Lung (tissue), 11 donors: ENCODE measurements at regions not wholly inside any gene's neighbourhood (a gene's known extent, or its start where the extent isn't known, plus 50 kb on each side); places are given as distances from the start of the nearest gene placed in this dataset.
A peak's percentile ranks its signal among the peaks of the same experiment; 100 is the strongest.

Experiments used
- ATAC-seq: fragments of 200-7000 bp; cut with Tn5 transposase; one replicate; pipeline ENCODE4 v1.9.1; 2020; ENCODE audit warnings: moderate number of reproducible peaks; ENCODE audit not compliant: insufficient read depth, low FRiP score
- DNase-seq, 3 donors: peaks; one replicate each; pipeline ENCODE4 v3.0.0-alpha.2; 2013 to 2017
- H3K27ac ChIP-seq, 2 donors: one replicate each; pipeline ENCODE4 v1.5.1; 2013; ENCODE audit warnings: mild to moderate bottlenecking in 2 of 2, moderate library complexity in 2 of 2, control low read depth in 1 of 2, inconsistent platforms in 1 of 2, low read depth in 1 of 2, low read length in 1 of 2
- H3K27me3 ChIP-seq, 3 donors: one replicate each; pipeline ENCODE4 v1.5.1; 2013; ENCODE audit warnings: low read length in 2 of 3; ENCODE audit not compliant: control insufficient read depth in 3 of 3, insufficient read depth in 3 of 3
- H3K36me3 ChIP-seq, 4 donors: one replicate each; pipeline ENCODE4 v1.5.1; 2013; ENCODE audit warnings: low read length in 4 of 4, mild to moderate bottlenecking in 1 of 4, moderate library complexity in 1 of 4; ENCODE audit not compliant: control insufficient read depth in 4 of 4, insufficient read depth in 4 of 4
- H3K4me1 ChIP-seq, 5 donors: one replicate each; pipeline ENCODE4 v1.5.1; 2013; ENCODE audit warnings: low read length in 5 of 5, mild to moderate bottlenecking in 2 of 5, moderate library complexity in 1 of 5; ENCODE audit not compliant: control insufficient read depth in 5 of 5, insufficient read depth in 5 of 5
- H3K4me3 ChIP-seq: one replicate; pipeline ENCODE4 v1.5.1; 2013; ENCODE audit warnings: mild to moderate bottlenecking, control low read depth, moderate library complexity
- H3K9ac ChIP-seq, 2 donors: one replicate each; pipeline ENCODE4 v1.5.1; 2013; ENCODE audit warnings: low read length in 2 of 2, control low read depth in 1 of 2; ENCODE audit not compliant: insufficient read depth in 1 of 2
- H3K9me3 ChIP-seq, 4 donors: one replicate each; pipeline ENCODE4 v1.5.1; 2013; ENCODE audit warnings: low read length in 3 of 4, mild to moderate bottlenecking in 1 of 4, moderate library complexity in 1 of 4; ENCODE audit not compliant: control insufficient read depth in 4 of 4, insufficient read depth in 3 of 4
- CTCF ChIP-seq: IDR thresholded peaks from 2 replicates; pipeline ENCODE4 v1.5.1; 2012; ENCODE audit warnings: mild to moderate bottlenecking; ENCODE audit errors: control extremely low read depth, extremely low read depth
- WGBS, 2 donors: extraction: QIAGEN DNeasy Blood & Tissue Kit; methylation state at CpG; one replicate each; pipeline ENCODE4 v1.1.7; 2013; 5-methylcytosine and 5-hydroxymethylcytosine counted together
- donor health status: control.
- donor health status: control.
- donor health status: Bipolar disorder and iron deficiency.
- donor health status: healthy.
- donor health status: DM: yes; HTN: yes; CAD: no.

GRCh38 chr7:42611289-42611928 is 300.5 kb downstream of the C7orf25 start:
- no peaks in the 10 kb centered on the region for H3K9me3 ChIP-seq
- H3K9ac ChIP-seq, result no peak overlapping the region
- no peaks in the 10 kb centered on the region for H3K27me3 ChIP-seq
- WGBS, 2 donors, result 78 to 83% methylated on average over 7 of the region's 7 CpGs
- no peak for ATAC-seq
- no peak for TF ChIP-seq CTCF
- peaks cover 0 to 5% (median 0%) of the 10 kb centered on the region in 5 donors for H3K4me1 ChIP-seq
- DNase-seq, result no peak
- H3K4me3 ChIP-seq, result no peak overlapping the region
- no peaks in the 10 kb centered on the region for H3K36me3 ChIP-seq
- H3K27ac ChIP-seq, result no peak overlapping the region

GRCh38 chr7:42606193-42606905 is 305.5 kb downstream of the C7orf25 start:
- H3K4me1 ChIP-seq, result peaks cover 0 to 12% (median 0%) of the 10 kb centered on the region in 5 donors
- ATAC-seq (no peak), DNase-seq (peak in 2 of 3 donors; percentile 47 to 48)
- no peaks in the 10 kb centered on the region for H3K9me3 ChIP-seq
- H3K27me3 ChIP-seq, result no peaks in the 10 kb centered on the region
- 56 to 70% methylated on average over 3 of the region's 3 CpGs for WGBS, 2 donors
- TF ChIP-seq CTCF, result no peak
- no peaks in the 10 kb centered on the region for H3K36me3 ChIP-seq
- H3K4me3 ChIP-seq, result no peak overlapping the region
- H3K27ac ChIP-seq, result no peak overlapping the region
- no peak overlapping the region for H3K9ac ChIP-seq

GRCh38 chr7:42605406-42606192 is 306.3 kb downstream of the C7orf25 start:
- H3K27me3 ChIP-seq, result no peaks in the 10 kb centered on the region
- ATAC-seq (no peak), DNase-seq (peak; percentile 28 to 72 (median 45))
- peak overlapping the region in 1 of 2 donors; percentile 53 for H3K9ac ChIP-seq
- no peaks in the 10 kb centered on the region for H3K9me3 ChIP-seq
- peaks cover 0 to 12% (median 0%) of the 10 kb centered on the region in 5 donors for H3K4me1 ChIP-seq
- no peak overlapping the region for H3K27ac ChIP-seq
- no peaks in the 10 kb centered on the region for H3K36me3 ChIP-seq
- TF ChIP-seq CTCF, result no peak
- 74 to 83% methylated on average over 7 of the region's 7 CpGs for WGBS, 2 donors
- no peak overlapping the region for H3K4me3 ChIP-seq
